ENCODE measurements at regions not wholly inside any gene's neighbourhood (a gene's known extent, or its start where the extent isn't known, plus 50 kb on each side); places are given as distances from the start of the nearest gene placed in this dataset.

DNA sequence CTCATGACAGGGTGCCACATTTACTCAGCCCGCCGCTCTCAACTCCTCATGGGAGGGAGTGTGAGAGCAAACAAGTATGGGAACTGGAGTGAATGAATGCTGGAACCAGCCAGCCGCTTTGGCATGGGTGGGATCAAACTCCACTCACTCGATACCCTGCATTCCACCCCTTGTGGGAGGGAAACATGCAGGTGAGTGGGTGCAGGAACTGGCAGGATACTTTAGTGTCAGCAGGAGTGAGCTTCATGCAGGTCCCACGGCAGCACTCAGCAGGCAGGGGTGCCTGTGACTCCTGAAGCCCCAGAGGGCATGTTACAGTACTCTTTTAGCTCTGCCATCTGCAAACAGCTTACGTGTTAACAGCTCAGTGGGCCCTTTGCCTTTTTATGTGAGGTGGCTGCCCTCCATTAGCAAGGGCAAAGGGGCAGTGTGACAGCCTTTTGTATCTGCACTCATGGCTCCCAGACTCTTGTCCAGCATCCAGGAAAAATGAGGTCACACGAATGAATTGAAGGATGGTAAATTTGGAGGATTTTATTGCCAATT is 433.2 kb upstream of the NMUR2 start:
- no peaks in the 10 kb centered on the region for H3K4me1 ChIP-seq
- H3K9me3 ChIP-seq: no peaks in the 10 kb centered on the region
- DNase-seq (ENCODE audit: low spot score in 2 of 2): no peak
- no peaks in the 10 kb centered on the region for H3K27me3 ChIP-seq
- 72% methylated on average over 6 of the region's 7 CpGs for WGBS
- H3K27ac ChIP-seq: no peak overlapping the region
- TF ChIP-seq, protein P1, sequence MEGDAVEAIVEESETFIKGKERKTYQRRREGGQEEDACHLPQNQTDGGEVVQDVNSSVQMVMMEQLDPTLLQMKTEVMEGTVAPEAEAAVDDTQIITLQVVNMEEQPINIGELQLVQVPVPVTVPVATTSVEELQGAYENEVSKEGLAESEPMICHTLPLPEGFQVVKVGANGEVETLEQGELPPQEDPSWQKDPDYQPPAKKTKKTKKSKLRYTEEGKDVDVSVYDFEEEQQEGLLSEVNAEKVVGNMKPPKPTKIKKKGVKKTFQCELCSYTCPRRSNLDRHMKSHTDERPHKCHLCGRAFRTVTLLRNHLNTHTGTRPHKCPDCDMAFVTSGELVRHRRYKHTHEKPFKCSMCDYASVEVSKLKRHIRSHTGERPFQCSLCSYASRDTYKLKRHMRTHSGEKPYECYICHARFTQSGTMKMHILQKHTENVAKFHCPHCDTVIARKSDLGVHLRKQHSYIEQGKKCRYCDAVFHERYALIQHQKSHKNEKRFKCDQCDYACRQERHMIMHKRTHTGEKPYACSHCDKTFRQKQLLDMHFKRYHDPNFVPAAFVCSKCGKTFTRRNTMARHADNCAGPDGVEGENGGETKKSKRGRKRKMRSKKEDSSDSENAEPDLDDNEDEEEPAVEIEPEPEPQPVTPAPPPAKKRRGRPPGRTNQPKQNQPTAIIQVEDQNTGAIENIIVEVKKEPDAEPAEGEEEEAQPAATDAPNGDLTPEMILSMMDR (IDR thresholded peaks at IDR 0.05): no peak
- TF ChIP-seq EP300 (IDR thresholded peaks at IDR 0.05): no peak
- no peak for TF ChIP-seq POLR2AphosphoS5 (IDR thresholded peaks at IDR 0.05)
- TF ChIP-seq POLR2A (IDR thresholded peaks at IDR 0.05): no peak
- no peak overlapping the region for H3K4me3 ChIP-seq
- no peaks in the 10 kb centered on the region for H3K36me3 ChIP-seq

DNA sequence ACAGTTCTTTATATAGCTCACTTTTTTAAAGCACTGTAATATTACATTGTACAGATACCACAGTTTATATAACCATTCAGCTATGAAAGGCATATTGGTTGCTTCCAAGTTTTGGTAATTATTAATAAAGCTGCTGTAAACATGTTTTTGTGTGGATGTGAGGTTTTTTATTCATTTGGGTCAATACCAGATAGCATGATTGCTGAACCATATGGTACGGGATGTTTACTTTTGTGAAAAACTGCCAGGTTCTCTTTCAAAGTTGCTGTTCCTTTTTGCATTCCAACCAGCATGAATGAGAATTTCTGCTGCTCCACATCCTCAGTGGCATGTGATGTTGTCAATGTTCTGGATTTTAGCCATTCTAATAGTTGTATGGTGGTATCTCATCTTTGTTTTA is 439.6 kb upstream of the NMUR2 start:
- 61% methylated on average over 1 of the region's 1 CpG for WGBS
- Histone ChIP-seq H3K27me3 (no peaks in the 10 kb centered on the region), H3K27ac (no peak overlapping the region), H3K4me1 (no peaks in the 10 kb centered on the region), H3K36me3 (no peaks in the 10 kb centered on the region), H3K9me3 (no peaks in the 10 kb centered on the region), H3K4me3 (no peak overlapping the region)
- TF ChIP-seq EP300 (IDR thresholded peaks at IDR 0.05): no peak
- no peak for TF ChIP-seq POLR2AphosphoS5 (IDR thresholded peaks at IDR 0.05)
- TF ChIP-seq POLR2A (IDR thresholded peaks at IDR 0.05): no peak
- TF ChIP-seq, protein P1 (IDR thresholded peaks at IDR 0.05): no peak
- DNase-seq (ENCODE audit: low spot score in 2 of 2): no peak

DNA sequence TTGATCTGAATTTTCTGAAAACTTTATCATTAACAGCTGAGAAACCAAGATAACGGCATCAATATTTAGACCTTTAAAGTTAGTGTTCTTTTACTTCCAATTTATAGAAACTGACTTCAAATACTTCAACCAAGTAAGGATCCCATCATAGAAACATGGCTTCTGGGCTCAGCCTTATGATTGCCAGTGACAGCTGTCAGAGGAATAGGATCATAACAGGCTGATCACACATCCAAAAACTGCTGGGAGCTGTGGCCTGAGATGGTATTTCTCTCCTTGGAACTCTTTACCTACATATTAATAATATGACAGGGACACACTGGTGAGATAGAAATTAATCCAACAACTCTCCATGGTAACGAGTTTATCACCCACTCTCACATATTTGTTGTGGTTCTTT is 448.3 kb upstream of the NMUR2 start:
- Histone ChIP-seq H3K36me3 (no peaks in the 10 kb centered on the region), H3K27ac (no peak overlapping the region), H3K4me3 (no peak overlapping the region), H3K9me3 (no peaks in the 10 kb centered on the region), H3K27me3 (no peaks in the 10 kb centered on the region), H3K4me1 (no peaks in the 10 kb centered on the region)
- TF ChIP-seq POLR2AphosphoS5 (IDR thresholded peaks at IDR 0.05): no peak
- no peak for TF ChIP-seq EP300 (IDR thresholded peaks at IDR 0.05)
- TF ChIP-seq, protein P1 (IDR thresholded peaks at IDR 0.05): no peak
- 68% methylated on average over 2 of the region's 2 CpGs for WGBS
- no peak for DNase-seq (ENCODE audit: low spot score in 2 of 2)

DNA sequence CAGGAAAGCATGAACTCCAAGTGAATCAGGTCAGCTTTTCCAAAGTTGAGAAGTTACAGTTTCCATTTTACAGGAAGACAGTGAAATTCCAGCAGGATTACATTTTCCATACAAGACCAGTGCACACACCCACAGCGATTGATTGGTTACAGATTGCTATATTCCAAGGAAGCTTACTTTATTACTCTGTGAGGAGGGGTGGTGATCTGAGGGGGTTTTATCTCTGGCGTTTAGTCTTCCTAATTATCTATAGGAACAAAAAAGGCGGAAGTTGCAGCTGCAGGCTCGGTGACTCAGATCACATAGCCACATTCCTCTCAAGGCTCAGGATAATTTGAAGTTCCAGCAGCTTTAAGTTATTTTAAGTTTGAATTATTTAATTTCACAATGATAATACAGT is 450.4 kb upstream of the NMUR2 start:
- Histone ChIP-seq H3K27ac (no peak overlapping the region), H3K36me3 (no peaks in the 10 kb centered on the region), H3K4me3 (no peak overlapping the region), H3K9me3 (no peaks in the 10 kb centered on the region), H3K4me1 (no peaks in the 10 kb centered on the region), H3K27me3 (no peaks in the 10 kb centered on the region)
- no peak for DNase-seq (ENCODE audit: low spot score in 2 of 2)
- WGBS: 37% methylated on average over 4 of the region's 4 CpGs
- TF ChIP-seq POLR2A (IDR thresholded peaks at IDR 0.05) (no peak), EP300 (IDR thresholded peaks at IDR 0.05) (no peak), POLR2AphosphoS5 (IDR thresholded peaks at IDR 0.05) (no peak)
- TF ChIP-seq, protein P1 (IDR thresholded peaks at IDR 0.05): no peak

DNA sequence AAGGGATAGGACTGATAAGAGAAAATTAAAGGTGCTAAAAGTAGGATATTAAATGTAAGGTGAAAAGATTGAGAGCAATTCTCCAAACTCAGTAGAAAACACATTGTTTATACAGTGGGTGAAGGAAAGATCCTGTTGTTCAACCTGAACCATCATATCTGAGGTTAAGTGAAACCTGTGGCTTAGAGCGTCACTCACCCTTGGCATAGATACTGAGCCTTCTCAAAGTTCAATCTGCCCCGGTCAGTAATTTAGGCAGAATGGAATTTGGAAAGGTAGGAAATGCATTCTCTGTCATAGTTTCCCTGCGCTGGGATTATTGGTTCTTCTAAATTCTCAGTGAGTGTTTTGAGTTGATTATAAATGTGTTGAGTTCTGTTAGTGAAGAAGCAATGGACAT is 456.2 kb upstream of the NMUR2 start:
- TF ChIP-seq, protein P1 (IDR thresholded peaks at IDR 0.05): no peak
- no peak for TF ChIP-seq POLR2A (IDR thresholded peaks at IDR 0.05)
- no peak for TF ChIP-seq EP300 (IDR thresholded peaks at IDR 0.05)
- no peak for TF ChIP-seq POLR2AphosphoS5 (IDR thresholded peaks at IDR 0.05)
- H3K9me3 ChIP-seq: no peaks in the 10 kb centered on the region
- no peak overlapping the region for H3K4me3 ChIP-seq
- H3K27ac ChIP-seq: no peak overlapping the region
- H3K36me3 ChIP-seq: no peaks in the 10 kb centered on the region
- WGBS: 81% methylated on average over 3 of the region's 3 CpGs
- no peaks in the 10 kb centered on the region for H3K4me1 ChIP-seq
- DNase-seq (ENCODE audit: low spot score in 2 of 2): no peak
- no peaks in the 10 kb centered on the region for H3K27me3 ChIP-seq
